NCI-H446 treated with DMSO at 0.1 percent for 48 hours (cell line): ENCODE measurements at regions not wholly inside any gene's neighbourhood (a gene's known extent, or its start where the extent isn't known, plus 50 kb on each side); places are given as distances from the start of the nearest gene placed in this dataset.
"Not testable (repeated sequence)": the region's sequence is repeated elsewhere in the genome, so short reads cannot be mapped to it uniquely, and the experiment has no call there.

Experiments used
- DNase-seq: peaks from one replicate; lab custom pipeline; 2025; lab: John Stamatoyannopoulos, UW

DNA sequence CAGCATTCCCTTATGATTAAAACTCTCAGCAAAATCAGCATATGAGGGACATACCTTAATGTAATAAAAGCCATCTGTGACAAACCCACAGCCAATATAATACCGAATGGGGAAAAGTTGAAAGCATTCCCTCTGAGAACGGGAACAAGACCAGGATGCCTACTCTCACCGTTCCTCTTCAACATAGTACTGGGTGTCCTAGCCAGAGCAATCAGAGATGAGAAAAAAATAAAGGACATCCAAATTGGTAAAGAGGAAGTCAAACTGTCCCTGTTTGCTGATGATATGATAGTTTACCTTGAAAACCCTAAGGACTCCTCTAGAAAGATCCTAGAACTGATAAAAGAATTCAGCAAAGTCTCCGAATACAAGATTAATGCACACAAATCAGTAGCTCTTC is 141.6 kb upstream of the MAN1A1 start:
- DNase-seq = not testable (repeated sequence)

DNA sequence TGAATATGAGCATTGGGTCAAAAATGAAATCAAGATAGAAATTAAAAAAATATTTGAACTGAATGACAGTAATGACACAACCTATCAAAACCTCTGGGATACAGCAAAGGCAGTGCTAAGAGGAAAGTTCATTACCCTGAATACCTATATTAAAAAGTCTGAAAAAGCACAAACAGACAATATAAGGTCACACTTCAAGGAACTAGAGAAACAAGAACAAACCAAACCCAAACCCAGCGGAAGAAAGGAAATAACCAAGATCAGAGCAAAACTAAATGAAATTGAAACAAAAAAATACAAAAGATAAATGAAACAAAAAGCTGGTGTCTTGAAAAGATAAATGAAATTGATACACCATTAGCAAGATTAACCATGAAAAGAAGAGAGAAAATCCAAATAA is 140.5 kb upstream of the MAN1A1 start:
- not testable (repeated sequence) for DNase-seq

DNA sequence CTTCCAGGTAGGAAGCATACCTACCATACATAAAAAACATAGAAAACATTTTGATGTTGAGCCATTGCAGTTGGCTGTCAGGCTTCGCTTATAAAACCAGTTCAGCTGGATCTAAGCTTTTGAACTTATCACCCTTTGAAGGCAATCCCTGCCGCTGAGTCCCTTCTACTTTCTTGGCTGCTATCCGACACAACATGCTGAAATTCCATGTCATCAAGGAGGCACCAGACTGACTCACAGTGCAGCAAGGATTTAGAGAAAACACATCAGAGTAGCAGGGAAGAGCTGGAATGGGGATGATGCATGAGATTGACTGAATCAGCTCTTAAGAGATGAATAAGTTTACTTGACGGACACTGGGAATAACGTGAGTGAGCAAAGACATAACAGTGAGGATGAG is 135.0 kb upstream of the MAN1A1 start:
- no peak for DNase-seq

DNA sequence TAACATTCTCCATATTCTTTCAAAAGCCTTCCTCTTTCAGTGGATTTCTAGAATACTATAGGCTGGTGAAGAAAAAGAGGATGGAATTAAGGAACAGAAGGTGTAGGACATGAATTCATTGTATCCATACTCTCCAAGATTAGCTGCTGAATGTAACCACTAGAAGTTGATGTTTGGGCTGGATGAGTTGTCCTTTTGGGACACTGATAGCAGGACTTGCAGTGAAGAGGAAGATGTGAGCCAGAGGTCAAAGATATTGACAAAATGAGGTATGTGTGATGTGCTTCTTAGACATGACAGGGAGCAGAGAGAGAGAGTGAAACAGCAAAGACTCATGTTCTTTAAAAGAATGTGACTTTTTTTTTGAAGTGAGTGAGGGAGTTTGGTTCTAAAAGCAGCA is 134.3 kb upstream of the MAN1A1 start:
- DNase-seq = no peak

DNA sequence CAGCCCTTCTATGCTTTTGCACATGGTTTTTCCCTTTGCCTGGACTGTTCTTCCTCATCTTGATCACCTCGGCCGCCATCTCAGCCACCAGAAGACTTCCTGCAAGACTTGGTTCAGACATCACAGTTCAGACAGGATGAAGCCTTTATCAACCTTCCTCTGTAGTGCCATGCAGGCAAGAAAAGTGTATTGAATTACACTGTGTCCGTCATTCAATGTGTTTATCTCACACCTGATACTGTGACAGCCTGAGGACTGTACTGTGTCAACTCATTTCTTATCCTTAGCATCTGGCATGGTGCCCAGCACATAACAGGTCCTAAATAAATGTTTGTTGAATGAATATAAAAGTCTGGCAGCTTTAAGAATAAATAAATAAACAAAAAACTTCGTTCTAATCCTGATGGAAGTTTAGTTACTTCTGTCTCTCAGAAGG is 133.3 kb upstream of the MAN1A1 start:
- DNase-seq = no peak

DNA sequence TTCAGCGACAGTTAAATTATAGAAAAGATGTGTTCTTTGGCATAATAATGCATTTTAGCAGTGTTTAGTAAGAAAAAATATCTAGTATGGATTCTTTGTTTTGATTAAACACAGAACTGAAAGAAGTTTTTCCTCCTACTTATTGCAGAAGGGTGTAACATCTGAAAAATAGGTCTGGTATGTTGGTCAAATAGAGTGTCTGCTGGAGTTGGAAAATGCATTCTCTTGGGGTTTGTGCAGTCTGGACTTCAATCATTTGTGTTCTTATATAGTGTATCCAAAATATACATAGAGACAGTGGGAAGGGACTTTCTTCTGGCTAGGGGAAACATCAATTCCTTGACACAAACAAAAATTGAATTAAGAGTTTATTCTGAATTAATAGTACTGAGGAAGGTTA is 132.4 kb upstream of the MAN1A1 start:
- no peak for DNase-seq

DNA sequence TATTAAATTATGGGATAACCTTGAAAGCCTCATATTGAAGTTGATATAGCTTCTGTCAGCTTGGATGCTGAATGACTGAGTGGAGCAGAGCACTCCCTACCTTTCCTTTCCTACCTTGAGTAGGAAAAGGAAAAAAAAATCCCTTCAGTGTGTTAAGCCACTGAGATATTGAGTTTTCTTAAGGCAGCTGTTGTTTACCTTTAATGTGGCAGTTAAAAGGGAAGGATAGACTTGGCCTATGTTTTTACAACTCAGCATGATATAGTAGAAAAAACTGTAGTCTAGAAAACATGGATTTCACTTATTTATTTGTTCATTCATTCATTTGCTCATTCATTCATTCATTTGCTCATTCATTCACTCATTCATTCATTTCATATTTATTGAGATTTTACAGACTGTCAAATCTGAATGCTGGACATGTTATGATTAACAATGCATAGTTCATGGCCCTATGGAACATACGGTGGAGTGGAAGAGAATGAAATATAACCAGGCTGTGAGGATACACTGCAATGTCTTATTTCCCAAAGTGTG is 131.5 kb upstream of the MAN1A1 start:
- no peak for DNase-seq

DNA sequence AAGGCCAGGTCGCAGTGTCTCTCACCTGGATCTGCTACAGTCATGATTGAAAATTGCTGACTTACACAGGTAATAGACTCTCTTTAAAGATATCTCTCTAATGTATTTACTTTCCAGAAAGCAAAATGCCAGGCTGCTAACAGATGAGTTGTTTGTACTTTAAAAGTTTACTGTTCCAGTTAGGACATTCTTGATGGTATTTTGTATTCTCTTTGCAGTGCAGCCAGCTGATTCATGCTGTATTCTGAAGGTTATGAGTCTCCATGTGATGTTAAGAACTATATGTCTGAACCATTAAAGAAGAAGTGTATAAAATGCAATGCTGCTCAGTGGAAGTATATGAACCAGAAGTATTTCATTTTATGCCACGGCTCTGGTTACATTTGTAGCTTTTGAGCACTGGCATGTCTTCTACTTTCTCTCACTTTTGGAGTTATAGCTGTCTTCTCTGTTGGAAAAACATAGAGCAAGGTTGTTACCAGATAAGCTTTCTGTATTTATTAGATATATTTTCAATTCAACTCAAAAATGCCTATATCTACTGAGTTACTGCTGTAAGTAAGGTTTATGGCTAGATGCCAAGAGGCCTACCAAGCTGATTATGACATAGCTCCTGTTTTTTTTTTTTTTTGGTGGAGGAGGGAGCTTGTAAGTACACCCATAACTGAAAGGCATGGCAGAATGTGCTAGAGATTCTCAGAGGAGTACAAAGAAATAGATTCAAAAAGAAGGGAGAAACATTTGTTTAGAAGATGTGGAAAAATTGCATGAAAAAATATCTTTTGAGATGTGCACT is 130.5 kb upstream of the MAN1A1 start:
- no peak for DNase-seq

DNA sequence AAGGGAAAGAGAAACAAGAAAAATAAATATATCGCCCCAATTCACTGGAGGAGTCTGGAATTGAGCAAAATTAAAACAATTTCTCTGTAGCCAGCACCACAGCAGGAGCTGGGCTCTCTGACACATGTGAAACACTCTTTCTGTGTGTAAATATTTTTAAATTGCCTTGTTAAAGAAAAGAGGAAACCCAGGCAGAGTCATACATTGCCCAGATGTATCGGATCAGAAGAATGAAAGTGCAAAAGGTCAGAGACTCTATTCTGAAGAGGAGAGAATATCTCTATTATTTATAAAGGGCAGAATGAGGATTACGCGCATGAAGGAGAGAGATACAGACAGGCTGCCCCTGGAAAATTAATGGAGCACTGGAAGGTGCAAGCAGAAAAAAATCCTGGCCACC is 127.0 kb upstream of the MAN1A1 start:
- DNase-seq = no peak

DNA sequence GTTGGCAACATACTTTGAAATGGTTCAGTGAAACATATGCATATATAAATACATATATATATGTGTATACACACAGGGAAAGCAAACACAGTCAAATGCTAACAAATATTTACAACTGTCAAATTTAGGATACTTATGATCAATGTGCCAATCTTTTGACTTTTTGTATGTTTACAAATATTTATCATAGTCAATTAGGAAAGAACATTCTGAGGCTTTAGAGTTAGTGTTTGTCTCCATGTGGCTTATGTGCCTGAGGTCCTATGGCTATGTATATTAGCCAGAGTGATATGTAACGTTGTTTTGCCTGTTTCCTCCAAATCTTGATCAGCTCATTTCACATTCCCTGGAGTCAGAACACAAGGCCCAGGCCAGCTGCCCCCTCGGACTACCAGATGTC is 126.5 kb upstream of the MAN1A1 start:
- no peak for DNase-seq

DNA sequence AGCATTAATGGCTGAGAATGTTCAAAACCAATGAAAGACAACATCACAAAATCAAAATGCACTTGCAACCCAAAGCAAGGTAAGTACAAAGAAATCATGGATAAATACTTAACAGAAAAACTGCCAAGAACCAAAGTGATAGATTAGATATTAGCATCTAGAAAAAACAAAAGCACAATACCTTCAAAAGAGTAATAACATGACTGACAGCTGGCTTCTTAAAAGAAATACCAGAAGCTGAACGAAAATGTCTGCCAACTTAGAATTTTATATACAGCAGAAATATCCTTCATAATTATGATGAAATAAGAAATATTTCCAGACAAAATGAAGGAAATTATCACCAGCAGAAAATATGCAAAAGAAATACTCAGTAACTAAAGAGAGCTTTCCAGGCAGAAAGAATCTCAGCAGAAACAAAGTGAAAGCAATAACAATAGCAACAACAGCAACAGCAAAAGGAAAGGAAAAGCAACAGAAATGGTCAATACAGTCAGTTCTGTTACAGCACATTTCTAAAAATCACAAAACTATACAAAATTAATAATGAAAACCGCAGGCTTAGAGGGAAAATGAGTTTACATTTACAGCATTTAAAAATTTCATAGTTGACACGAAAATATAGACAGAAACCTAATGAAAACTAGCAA is 121.5 kb upstream of the MAN1A1 start:
- no peak for DNase-seq

DNA sequence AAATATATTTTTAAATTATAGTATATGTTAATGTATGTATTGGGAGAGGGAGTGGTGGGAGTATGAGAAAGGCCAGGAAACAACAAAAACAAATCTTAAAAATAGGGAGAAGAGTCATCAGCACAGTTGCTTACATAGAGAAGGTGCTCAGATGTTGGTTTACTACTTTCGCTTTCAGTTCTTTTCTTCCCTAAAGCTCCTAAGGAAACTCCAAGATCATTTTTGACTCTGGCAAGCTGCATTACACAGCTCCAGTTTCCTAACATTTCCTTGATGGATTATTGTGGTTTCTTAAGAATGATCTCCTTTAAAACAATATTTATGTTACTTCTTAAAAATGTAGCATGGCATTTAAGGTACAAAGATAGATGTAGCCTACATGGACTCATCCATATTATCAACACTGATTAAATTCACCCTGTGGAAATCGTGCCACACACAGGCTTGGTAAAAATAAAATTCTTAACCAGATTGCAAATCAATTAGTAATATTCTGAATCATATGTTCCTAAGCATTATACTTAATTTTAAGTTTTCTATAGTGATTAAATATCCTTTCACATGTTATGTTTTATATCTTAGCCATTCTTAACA is 118.0 kb upstream of the MAN1A1 start:
- no peak for DNase-seq

DNA sequence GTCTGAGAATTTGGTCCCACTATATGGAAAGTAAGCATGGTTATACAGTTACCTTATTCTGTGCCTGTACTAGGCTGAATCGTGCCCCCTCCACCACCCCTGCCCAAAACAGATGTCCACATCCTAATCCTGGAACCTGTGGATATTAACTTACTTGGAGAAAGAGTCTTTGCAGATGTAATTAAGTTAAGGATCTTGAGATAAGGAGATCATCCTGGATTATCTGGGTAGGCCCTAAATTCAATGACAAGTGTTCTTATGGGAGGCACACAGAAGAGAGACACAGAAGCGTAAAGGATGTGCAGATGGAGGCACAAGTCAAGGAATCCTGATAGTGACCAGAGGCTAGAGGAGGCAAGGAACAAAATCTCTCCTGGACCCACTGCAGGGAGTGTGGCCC is 116.7 kb upstream of the MAN1A1 start:
- DNase-seq = no peak

DNA sequence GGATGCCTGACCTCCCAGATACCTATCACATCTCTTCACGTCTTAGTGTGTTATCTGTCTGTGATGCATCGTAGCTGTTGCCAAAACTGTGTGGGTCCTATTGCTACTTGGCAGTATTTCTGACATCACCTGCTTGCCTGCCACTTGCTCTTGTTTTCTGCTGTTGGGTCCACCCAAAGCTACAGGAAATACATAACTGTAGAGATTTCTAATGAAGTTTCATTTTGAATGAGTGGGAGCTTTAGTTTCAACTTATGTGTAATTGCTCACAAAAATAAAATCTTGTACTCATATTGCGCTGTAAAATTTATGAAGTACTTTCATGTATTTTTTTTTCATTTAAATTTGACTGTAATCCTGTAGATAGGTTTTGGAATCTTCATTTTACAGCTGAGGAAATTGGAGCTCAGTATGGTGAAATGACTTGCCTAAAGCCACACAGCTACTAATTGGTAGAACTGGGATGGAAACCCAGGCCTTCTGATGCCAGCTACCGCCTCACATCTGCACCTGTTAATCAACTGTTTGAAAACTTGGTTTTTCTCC is 113.6 kb upstream of the MAN1A1 start:
- no peak for DNase-seq

DNA sequence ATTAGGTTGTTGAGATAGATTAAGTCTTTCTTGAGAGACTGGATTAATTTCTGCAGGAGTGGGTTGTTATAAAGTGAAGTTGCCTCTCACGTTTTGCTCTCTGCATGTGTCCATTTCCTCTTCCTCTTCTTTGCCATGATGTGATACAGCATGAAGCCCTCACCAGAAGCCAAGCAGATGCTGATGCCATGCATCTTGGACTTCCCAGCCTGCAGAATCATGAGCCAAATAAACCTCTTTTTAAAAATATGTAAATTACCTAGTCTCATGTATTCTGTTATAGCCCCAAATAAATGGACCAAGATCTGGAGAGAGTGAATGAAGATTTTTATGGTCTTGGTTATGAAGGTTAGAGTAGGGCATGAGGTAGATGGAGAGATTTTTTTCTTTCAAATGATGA is 111.6 kb upstream of the MAN1A1 start:
- DNase-seq = no peak

DNA sequence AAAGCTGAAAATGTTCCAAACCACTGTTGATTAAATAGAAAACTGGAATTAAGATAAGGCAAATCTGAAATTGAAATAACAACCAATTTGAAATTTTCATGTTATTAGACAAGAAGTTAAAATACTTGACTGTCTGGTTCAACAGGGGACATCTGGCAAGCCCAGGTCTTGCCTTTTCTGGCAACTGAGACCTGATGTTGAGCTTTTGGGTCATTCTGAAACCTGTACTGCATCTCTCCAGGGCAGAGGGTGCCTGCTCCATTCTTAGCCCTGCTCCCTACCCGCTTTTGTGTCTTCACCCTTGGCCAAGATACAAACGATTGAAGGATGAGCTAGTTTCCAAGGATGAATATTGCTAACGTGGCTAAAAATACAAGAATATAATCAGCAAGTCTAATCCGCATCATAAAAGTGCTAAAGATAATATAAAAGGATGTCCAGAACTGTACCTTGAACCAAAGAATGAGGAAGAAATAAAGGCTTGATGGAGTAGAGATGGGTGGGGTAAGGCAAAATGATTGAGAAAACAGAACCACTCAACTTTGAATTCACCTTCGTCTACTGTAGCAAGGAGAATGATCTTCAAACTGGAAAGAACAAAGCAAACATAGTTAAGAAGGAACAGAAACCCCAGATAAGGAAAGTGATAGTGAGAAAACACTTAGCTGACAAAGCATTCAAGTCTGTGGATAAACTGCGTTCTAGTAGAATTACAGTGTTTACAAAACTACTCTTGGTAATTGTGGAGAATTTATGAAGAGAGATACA is 109.8 kb upstream of the MAN1A1 start:
- DNase-seq = no peak

DNA sequence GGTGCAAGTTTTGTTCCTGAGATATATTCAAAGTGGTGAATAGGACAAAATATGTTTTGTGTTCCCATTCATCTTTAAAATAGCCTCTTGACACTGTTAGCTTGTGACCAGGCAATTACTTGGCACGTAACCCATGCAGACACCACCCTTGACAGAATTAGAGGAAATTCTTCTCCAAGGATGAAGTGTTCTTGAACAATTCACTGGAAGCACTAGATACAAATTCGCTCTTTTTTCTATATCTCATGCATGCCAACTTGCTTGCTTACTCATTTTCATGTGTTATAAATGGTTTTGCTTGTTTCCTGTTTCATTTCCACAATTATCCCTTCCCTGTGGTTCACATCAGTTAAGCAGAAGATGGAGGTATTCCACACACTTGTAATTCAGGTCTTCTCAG is 105.2 kb upstream of the MAN1A1 start:
- DNase-seq = no peak

DNA sequence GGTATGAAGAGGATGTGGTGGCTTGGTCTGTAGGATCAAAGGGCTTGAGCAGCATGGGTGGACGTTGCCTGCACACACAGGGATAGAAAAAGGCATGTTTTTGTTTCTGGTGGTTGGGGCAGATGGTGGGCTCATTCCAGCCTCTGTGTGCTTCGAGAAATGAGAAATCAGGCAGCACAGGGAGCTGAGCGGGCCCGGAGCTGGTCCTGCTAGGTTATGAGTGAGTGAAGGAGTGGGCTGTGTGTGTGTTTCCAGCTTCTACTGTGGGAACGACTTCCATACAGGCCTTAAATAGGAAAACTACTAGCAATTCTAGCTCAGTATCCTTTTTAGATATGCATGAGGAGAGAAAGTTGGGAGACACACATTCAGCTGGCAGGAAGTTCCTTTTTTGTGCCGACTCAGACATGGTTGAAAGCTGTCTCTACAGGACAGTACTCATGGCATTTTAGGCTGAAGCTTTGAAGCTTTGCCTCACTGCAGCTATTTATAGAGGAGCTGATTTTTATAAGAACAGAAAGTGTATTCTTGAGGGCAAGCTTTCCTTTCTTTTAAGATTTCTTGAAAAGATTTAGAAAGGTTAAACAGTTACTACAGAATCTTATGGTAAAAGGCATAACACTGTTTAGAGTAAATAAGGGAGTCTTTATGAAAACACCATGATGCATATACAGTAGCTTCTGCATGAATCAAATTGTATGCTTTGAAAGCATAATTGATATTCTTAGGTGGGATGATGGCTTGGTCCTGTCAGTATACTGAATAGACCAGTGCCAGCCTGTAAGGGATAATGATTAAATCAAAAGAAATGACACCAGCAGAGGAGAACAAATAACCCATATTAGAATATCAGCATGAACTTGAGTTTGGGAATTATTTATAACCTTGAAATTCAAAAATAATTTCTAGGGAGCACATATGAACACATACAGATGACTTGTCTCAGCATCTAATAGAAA is 104.0 kb upstream of the MAN1A1 start:
- no peak for DNase-seq

DNA sequence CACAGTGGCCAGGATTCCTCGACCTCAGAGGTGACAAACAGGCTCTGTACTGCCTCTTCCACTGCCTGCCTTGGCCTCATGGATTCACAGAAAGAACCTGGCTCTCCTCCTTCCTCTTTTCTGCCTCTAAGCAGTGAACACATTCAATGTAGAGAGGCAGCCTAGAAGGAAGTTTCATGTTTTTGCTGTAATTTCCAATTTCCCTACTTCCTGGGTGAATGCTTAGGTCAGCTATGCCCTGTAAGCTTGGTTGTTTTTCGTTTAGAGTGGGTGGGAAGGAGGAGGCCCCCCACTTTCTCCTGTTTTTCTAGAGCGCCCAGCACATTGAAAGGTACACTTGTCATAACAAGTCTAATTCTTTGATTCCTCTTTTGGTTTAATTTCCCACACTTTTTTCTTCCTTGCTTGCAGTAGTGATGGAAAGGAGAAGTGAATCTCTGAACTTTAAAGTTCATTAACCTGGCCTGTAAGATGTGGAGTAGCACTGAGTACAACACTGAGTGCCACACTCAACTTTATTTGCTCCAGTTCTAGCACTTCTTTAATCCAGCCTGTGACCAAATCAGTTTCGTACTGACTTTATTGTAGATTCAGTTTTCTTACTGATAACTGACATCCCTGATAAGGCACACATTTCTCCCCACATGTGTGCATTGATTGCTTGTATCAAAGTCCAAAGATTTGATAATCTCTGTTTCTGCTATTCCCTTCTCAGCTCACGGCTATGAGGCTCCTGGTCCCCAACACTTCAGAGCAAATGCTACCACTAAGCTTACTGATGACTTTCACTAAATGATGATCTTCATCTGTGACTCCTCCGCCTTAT is 100.0 kb upstream of the MAN1A1 start:
- DNase-seq = no peak

DNA sequence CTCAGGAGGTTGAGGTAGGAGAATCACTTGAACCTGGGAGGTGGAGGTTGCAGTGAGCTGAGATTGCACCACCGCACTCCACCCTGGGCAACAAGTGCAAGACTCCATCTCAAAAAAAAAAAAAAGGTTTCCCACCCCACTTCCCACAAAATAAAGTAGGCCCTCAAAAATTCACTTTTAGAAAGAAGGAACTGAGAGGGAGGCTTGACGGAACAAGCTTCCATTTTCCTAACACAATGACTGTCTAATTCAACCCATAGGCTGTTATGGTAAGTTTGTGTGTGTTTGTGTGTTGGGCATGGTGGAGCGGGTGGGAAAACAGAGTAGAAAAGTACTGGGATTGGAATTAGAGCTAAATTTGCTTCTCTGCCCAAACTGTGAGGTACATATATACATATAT is 98.4 kb upstream of the MAN1A1 start:
- no peak for DNase-seq
